HG03103 (cell line): ENCODE measurements at regions not wholly inside any gene's neighbourhood (a gene's known extent, or its start where the extent isn't known, plus 50 kb on each side); places are given as distances from the start of the nearest gene placed in this dataset.

Experiments used
- ATAC-seq: cut with Tn5 transposase; IDR thresholded peaks from one replicate; pipeline ENCODE4 v1.9.1; 2021; ENCODE audit warnings: low read depth; ENCODE audit not compliant: unreplicated experiment

- ATAC-seq = peak; percentile 81
These were observed 162.8 kb downstream of the PIK3R1 start for GRCh38 chr5:68378204-68378820.

DNA sequence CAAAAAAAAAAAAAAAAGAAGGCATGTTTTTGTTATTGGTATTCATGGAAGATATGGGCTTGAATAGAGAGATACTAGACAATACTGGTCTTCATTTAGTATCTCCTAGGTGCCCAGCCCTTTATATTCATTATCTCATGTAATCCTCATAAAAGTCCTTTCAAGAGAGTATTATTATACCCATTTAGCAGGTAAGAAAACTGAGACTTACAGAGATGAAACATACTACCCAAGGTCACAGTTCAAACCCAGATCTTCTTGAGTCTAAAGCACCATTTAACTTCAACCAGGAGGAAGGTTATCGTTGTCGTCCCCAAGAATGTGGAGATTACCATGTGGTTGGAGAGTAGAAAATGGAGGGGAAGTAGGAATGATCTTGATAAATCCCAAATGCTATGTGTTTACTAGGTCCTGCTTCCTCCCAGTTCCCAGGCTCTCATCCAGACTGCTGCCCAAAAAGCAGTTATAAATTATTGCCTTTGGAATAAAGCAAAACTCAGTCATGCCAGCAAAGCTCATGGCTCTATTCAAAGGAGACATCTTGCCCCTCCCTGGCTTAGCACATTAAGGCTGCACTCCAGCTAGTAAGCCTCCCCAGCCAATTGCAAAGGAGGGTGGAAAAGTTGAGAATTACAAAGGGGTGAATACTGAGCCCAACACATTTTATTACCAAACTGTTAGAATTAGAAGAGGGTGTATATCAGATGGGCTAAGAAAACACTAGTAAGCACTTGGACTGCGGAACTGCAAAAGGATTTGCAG is 163.9 kb downstream of the PIK3R1 start:
- no peak for ATAC-seq

DNA sequence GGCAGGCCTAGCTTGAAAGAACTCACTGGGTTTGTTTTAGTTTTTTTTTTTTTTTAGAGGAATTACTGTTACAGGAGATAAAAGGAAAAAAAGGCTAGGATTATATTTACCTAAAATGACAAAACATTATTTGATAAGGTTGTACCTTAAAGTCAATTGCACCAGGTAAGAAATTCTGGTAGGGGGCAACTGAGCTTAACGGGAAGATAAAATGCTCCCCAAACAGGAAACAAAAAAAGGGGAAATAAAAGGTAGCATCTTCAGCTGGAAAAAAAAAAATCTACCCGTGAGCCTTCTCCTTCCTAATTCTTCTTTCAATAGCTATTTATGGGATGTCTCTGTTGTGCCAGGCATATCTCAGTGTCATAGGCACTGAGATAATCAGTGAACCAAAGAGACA is 164.5 kb downstream of the PIK3R1 start:
- no peak for ATAC-seq

- ATAC-seq = no peak
These were observed 165.5 kb downstream of the PIK3R1 start for GRCh38 chr5:68381060-68381459.

- no peak for ATAC-seq
These were observed 166.4 kb downstream of the PIK3R1 start for GRCh38 chr5:68381909-68382308.

DNA sequence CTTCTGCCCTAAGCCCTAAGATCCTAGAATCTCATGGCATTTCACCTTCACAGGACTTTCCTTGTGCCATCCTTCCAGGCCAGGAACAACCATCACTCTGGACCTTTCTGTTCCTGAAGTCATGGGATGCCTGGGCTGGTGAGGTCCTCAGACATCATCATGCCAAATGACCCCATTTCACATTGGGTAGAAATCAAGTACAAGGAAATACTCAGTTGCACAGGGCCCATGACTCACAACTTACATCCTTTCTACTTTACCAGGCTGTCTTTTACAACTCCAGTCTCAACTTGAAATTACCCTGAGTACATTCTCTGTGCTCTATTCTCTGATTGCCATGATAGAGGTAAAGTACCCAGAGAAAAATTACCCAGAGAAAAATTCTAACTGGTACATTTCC is 167.1 kb downstream of the PIK3R1 start:
- no peak for ATAC-seq

GRCh38 chr5:68383888-68384310 is 168.3 kb downstream of the PIK3R1 start:
- no peak for ATAC-seq

GRCh38 chr5:68384936-68385594 is 169.5 kb downstream of the PIK3R1 start:
- ATAC-seq = no peak

DNA sequence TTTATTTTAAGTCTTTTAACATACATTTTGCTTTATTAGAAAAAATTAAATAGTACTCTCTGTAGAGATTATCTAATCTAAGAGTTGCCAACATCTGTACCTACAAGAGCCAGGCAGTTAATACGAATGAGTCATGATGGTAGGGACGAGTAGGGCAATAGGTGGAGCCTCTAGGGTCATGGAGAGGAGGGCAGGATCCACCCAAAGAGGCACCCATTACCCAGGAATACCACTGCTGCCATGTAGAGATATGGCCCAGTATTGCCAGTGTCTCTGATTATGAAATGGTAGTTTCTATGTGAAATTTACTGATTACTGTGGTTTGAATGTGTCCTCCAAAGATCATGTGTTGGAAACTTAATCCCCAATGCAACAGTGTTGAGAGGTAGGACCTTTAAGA is 170.4 kb downstream of the PIK3R1 start:
- ATAC-seq = no peak

GRCh38 chr5:68387074-68387796 is 171.7 kb downstream of the PIK3R1 start:
- ATAC-seq = no peak

GRCh38 chr5:68389618-68390017 is 174.1 kb downstream of the PIK3R1 start:
- ATAC-seq = no peak

DNA sequence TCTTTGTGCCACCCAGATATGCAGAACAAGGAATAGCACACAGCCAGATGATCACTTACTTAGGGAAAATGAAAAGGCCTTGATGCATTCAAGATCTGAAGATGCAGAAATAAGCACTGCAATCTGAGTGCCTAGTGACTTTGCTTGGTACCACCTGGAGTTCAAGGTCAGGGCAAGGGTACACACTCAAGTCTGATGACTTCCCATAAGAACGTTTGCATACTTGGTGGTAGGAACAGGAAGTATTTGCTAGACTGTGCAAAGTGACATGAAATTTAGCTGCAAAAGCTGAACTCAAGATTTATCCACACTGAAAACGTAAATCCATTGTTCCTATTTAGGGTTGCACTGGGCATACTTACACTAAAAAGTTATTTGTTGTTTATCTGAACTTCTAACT is 177.1 kb downstream of the PIK3R1 start:
- ATAC-seq = no peak

- ATAC-seq = no peak
These were observed 179.7 kb downstream of the PIK3R1 start for GRCh38 chr5:68395302-68395701.

- ATAC-seq = no peak
These were observed 180.5 kb downstream of the PIK3R1 start for GRCh38 chr5:68395926-68396511.

GRCh38 chr5:68396722-68397121 is 181.2 kb downstream of the PIK3R1 start:
- ATAC-seq = no peak

- no peak for ATAC-seq
These were observed 182.7 kb downstream of the PIK3R1 start for GRCh38 chr5:68398146-68398812.

DNA sequence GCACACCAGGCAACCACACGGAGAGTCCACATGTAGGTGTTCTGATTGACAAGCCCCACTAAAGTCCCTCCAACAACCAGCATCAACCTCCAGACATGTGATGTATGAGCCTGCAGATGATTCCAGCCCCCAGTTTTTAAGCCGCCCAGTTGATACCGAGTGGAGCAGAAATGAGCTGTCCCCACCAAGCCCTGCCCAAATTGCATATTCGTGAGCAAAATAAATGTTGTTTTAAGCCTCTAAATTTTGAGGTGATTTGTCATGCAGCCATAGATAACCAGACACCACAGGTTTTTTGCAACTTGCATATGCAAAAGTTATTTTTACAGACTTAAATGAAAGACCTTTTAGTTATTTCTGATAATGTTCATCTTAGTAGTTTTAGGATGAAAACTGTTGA is 187.7 kb downstream of the PIK3R1 start:
- no peak for ATAC-seq

DNA sequence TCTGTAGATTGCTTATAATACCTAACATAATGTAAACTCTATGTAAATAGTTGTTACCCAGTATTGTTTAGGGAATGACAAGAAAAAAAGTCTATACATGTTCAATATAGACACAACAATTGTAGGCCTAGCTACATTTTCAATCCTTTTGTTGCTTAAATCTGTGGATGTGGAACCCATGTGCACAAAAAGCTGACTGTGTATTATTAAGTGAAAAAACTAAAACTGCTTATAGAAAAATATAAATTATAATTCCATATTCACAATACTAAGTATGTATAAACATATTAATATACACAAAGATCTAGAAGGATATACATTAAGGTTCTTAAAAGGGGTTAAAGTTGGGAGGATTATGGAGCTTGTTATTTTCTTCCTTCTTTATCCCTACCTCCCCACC is 188.7 kb downstream of the PIK3R1 start:
- ATAC-seq = no peak

- no peak for ATAC-seq
These were observed 189.6 kb downstream of the PIK3R1 start for GRCh38 chr5:68405026-68405684.
